BJ (cell line): ENCODE measurements at regions not wholly inside any gene's neighbourhood (a gene's known extent, or its start where the extent isn't known, plus 50 kb on each side); places are given as distances from the start of the nearest gene placed in this dataset.

ENCODE experiments used
- CTCF ChIA-PET: fragments of 350-600 bp; formaldehyde crosslinking; extraction: SDS; loops from one replicate; lab custom pipeline; 2021; ENCODE audit warnings: antibody characterized with exemption, inconsistent platforms; lab: Yijun Ruan, JAX
- POLR2A ChIA-PET: fragments of 300-600 bp; sonication (Branson Sonifier 250); formaldehyde crosslinking; extraction: SDS; loops from one replicate; lab custom pipeline; 2021; ENCODE audit warnings: antibody characterized with exemption; lab: Charles Lee
- DNase-seq: peaks from one replicate; pipeline ENCODE4 v3.0.0-alpha.2; 2011; ENCODE audit warnings: low read depth
- H3K27me3 ChIP-seq: 2 replicates; pipeline ENCODE4 v1.6.0; 2011; ENCODE audit warnings: low read length; ENCODE audit not compliant: control insufficient read depth, insufficient read depth
- H3K36me3 ChIP-seq: 2 replicates; pipeline ENCODE4 v1.5.1; 2011; ENCODE audit warnings: low read length; ENCODE audit not compliant: control insufficient read depth, insufficient read depth
- H3K4me3 ChIP-seq: 2 replicates; pipeline ENCODE4 v1.5.1; 2011; ENCODE audit warnings: low read depth, mild to moderate bottlenecking, control low read depth, low read length
- TF ChIP-seq, protein P1 (sequence below): IDR thresholded peaks from 2 replicates; pipeline ENCODE4 v1.5.1; 2011; ENCODE audit warnings: low read depth, mild to moderate bottlenecking, control low read depth, inconsistent platforms, low read length, moderate library complexity; ENCODE audit not compliant: insufficient read depth

DNA sequence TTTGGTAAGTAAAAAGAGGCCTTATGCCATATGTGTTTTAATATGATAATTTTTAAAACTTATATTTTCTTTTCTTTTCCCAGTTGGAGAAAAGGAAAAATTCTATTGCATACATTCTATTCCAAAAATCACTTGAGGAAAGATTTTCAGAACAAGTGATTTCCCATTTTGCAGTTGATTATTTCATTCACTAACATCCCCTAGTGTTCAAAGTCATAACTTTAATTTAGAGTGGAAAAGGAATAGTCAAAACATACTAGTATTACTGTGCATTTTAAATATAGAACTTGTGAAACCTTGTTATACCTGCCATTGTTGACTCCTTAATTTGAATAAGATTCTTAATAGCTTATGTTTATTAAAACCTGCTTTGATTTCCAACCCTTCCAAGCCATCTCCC is 1157.6 kb upstream of the ADGRL4 start:
- POLR2A ChIA-PET = no interaction called here
- H3K36me3 ChIP-seq = no peaks in the 10 kb centered on the region
- no peak overlapping the region for H3K4me3 ChIP-seq
- no peaks in the 10 kb centered on the region for H3K27me3 ChIP-seq
- TF ChIP-seq, protein P1, sequence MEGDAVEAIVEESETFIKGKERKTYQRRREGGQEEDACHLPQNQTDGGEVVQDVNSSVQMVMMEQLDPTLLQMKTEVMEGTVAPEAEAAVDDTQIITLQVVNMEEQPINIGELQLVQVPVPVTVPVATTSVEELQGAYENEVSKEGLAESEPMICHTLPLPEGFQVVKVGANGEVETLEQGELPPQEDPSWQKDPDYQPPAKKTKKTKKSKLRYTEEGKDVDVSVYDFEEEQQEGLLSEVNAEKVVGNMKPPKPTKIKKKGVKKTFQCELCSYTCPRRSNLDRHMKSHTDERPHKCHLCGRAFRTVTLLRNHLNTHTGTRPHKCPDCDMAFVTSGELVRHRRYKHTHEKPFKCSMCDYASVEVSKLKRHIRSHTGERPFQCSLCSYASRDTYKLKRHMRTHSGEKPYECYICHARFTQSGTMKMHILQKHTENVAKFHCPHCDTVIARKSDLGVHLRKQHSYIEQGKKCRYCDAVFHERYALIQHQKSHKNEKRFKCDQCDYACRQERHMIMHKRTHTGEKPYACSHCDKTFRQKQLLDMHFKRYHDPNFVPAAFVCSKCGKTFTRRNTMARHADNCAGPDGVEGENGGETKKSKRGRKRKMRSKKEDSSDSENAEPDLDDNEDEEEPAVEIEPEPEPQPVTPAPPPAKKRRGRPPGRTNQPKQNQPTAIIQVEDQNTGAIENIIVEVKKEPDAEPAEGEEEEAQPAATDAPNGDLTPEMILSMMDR = no peak
- CTCF ChIA-PET = no interaction called here
- DNase-seq = no peak

DNA sequence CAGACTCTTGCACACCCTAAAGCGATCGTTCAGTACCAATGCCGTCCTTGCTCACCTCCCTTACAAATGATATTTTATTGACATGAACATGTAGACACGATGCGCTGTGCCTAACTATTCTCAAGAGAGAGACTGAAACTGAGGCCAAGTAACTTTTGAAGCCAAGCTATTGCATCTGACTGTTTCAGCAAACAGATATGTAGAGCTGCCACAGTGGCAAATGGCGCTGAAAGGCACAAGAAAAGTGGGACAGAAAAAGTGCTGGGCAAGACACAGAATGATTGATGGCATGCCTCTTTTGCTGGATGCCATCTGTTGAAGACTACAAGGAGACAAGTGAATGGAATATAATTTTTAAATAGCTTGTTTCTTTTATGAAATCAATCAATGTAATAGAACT is 1157.2 kb upstream of the ADGRL4 start:
- no peak overlapping the region for H3K4me3 ChIP-seq
- ChIA-PET POLR2A (no interaction called here), CTCF (no interaction called here)
- TF ChIP-seq, protein P1 = no peak
- no peaks in the 10 kb centered on the region for H3K27me3 ChIP-seq
- no peak for DNase-seq
- H3K36me3 ChIP-seq = no peaks in the 10 kb centered on the region

DNA sequence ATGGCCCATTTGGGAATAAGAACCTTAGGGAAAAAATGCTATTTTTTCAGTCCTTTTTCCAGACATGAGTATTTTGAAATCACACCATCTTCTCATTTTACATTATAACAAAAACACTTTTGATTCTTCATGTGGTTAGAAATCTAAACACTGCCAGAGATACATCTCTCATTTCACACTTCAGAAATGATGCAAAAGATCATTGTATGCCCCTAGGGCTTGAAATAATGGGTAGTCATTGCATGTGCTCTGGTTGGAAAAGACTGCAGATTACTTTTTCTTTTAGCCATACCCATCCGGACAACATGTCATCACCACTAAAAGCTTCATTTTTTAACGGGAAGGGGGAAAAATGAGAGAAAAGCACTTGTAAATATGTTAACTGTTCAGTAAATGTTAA is 1152.2 kb upstream of the ADGRL4 start:
- TF ChIP-seq, protein P1 = no peak
- no peaks in the 10 kb centered on the region for H3K36me3 ChIP-seq
- POLR2A ChIA-PET = no interaction called here
- no peak for DNase-seq
- CTCF ChIA-PET = no interaction called here
- H3K4me3 ChIP-seq = no peak overlapping the region
- no peaks in the 10 kb centered on the region for H3K27me3 ChIP-seq

DNA sequence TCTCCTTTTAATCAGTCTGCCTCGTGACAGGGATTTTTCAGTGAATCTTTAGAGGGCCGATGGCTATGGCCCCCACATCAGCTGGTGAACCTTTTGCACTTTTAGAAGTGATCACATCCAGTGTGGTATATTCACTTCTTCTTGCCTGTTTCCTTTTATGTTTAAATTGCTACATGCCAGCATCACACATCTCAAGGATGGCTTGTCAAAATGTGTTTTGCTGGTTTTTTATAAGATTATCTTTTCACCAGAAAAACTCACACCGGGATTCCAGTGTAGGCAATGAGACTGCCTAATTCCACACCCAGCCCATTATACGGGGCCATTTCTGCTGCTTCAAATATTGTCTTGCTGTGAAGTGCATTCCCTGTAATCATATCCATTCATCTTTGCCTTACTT is 1151.7 kb upstream of the ADGRL4 start:
- TF ChIP-seq, protein P1 = no peak
- Histone ChIP-seq H3K36me3 (no peaks in the 10 kb centered on the region), H3K4me3 (no peak overlapping the region), H3K27me3 (no peaks in the 10 kb centered on the region)
- CTCF ChIA-PET = no interaction called here
- DNase-seq = no peak
- POLR2A ChIA-PET = no interaction called here

DNA sequence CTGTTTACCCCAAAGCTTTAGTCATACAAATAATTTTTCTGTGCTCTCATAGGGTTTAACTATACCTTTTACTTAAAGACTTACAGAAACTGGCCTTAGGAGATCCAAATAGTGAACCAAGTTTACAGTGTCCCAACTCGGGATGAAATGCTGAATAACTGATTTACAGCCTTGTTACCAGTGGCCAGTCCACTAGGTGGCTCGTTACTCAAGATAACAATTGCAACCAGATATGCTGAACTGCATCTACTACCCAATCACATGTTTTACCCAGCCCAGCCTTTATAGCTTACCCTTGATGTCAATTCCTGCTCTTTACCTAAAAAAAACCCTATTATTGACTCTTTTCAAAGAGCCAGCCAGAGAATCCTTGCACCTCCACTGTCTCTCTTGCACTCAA is 1148.8 kb upstream of the ADGRL4 start:
- CTCF ChIA-PET = no interaction called here
- POLR2A ChIA-PET = no interaction called here
- Histone ChIP-seq H3K4me3 (no peak overlapping the region), H3K27me3 (no peaks in the 10 kb centered on the region), H3K36me3 (no peaks in the 10 kb centered on the region)
- TF ChIP-seq, protein P1 = no peak
- DNase-seq = no peak
